NCI-H1417 treated with DMSO at 0.1 percent for 48 hours (cell line): ENCODE measurements at regions not wholly inside any gene's neighbourhood (a gene's known extent, or its start where the extent isn't known, plus 50 kb on each side); places are given as distances from the start of the nearest gene placed in this dataset.
"Not testable (repeated sequence)": the region's sequence is repeated elsewhere in the genome, so short reads cannot be mapped to it uniquely, and the experiment has no call there.

Experiments used
- DNase-seq: peaks from one replicate; lab custom pipeline; 2025; lab: John Stamatoyannopoulos, UW

DNA sequence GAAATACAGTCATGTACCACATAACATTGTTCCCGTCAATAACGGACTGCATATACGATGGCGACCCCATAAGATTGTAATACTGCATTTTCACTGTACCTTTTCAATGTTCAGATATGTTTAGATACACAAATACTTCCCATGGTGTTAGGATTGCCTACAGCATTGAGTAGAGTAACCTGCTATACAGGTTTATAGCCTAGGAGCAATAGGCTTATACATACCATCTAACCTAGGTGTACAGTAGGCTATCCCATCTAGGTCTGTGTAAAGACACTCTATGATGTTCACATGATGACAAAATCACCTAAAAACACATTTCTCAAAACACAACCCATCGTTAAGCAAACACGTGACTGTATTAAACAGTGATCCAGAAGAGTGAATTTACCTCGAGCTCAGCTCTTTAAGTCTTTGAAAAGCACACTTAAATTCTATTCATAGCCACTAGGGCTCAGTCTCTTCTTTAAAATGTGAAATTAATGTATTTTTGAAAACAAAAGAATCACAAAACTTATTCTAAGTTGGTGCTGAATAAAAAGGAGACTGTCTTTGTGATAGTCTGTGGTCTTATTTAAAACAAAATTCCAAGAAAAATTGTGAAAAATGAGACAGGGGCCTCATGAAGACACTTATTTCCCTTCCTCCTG lies 239.1 kb upstream of the ARID2 start:
- DNase-seq: no peak

DNA sequence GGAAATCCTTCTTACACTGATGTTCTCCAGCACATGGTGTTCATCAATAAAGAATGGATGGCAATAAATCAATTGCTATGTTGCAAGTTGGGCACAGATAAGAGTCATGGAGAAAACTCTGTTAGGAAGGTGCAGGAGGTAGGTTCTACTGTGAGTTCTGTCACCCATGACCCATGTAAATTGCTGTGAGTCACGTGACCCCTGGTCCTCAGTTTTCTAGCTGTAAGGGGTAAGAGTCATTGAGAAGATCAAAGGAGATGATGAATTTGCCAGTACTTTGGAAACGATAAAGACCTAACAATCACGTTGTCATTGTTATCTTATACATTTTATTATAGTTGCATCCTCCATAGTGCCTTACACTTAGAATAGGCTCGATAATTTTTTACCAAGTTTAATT lies 235.2 kb upstream of the ARID2 start:
- no peak for DNase-seq

DNA sequence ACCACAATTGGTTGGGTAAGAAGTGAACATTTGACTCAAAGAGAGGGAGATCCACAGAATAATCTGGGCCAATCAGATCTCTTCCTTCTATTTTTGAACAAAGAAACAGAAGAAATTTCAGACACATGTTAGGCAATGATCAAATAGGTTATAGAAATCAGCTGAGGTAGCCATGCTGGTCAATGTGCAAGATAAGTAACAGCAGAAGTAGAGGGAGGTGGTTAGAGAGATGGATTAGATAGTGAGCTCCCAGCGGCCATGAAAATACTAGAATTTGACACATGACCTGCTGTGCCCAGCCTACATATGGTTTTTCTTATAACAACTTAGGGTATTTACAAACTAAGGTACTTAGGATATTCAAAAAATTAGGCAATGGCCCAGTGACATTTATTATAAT lies 230.9 kb upstream of the ARID2 start:
- no peak for DNase-seq

DNA sequence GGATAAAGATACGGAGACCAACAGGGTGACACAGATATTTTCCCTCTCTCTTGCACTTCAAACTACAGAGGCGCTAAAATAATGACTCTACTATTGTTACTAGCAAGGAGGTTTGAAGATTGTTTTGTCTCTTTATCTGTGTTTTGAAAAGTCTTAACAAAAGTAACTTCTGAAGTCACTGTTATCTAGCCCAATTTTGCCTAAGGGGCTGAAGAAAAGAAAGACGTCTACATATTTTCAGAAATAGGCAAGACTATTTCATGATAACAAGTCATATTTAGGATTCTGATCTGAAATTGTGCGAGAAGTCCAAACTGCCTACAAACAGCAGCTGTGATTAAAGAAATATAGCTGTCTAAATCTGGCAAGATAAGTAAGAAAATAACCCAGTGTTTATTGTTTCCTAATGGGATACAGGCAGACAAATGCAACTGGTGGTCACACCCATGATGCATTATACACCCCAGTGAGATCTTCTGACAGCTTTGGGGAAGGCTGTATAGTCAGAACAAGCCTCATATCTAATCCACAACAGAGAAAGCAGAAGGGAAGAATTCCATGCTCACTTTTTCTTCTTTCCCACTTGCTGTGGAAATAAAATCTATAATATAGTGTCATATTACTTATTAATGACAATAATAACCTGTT lies 226.9 kb upstream of the ARID2 start:
- DNase-seq: no peak

DNA sequence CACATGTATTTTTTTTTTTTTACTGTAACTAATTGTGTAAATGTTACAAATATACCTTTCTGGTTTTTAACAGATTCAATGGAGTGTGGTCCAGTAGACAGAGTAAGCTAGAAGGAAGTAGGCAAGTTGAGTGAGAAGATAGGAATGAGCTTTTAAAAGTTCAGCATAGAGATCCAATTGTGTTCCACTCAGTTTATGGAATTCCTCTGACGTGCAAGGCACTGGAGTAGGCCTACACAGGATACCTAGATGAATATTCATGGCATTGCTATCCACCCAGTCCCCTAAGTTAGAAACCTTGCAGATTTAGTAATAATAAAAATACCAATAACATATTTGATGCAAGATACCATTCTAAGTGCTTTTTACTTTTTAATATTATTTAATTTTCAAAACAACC lies 225.6 kb upstream of the ARID2 start:
- DNase-seq: no peak

DNA sequence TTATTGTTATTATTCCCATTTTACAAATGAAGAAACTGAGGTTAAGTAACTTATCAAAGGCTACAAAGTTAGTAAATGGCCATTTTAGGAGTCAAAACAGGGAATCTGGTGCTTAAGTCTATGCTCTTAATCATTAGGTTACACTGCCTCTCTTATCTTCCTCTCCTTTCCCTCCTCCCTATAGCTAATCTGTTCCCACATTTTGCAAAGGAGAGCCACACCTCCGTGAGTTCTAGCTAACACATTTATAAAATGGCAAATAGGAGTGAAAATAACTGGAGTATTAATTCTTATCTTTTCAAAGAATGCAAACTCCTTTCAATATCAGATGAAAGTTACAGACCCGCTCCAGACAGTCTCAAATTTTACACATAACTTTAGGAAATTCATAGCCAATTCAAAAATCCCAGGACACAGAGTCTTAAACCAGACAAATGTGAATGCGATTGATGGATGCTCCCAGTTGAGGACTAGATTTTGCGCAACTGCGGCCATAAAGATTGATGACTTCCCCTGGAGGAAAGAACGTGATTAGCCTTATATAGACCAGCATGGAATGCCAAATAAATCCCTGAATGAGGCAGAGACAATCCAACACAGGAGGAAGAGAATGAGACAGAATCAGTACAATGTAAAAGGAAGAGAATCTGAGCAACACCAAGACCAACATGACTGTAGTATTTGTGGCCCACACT lies 225.0 kb upstream of the ARID2 start:
- no peak for DNase-seq

DNA sequence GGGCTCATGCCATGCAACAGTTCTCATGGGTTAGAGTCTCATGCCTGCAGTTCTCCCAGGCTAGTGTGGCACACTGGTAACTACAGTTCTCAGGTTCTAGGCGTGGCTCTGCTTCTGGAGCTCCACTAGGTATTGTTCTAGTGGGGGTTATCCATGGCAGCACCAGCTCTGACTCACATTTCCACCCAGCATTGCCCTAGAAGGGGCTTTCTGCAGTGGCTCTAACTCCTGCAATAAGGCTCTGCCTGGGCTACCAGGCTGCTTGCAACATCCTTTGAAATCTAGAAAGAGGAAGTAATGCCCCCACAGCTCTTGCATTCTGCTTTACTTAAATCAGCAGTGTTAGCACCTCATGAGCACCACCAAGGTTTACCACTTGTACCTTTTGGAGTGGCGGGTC lies 220.3 kb upstream of the ARID2 start:
- no peak for DNase-seq

DNA sequence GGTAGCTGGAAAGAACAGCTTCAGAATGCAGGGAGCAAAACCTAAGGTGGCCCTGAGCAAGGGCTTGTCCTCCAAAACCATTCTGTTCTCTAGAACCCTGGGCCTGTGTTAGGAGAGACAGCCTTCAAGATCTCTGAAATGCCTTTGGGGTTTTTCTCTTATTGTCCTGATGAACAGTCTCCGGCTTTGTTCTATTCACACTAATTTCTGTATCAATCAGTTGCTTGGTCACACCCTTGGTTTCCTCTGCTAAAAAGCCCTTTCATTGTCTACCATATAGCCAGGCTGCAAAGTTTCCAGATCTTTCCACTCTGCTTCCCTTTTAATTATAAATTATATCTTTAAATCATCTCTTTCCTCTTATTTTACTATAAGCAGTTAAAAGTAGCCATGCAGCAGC lies 219.9 kb upstream of the ARID2 start:
- no peak for DNase-seq

DNA sequence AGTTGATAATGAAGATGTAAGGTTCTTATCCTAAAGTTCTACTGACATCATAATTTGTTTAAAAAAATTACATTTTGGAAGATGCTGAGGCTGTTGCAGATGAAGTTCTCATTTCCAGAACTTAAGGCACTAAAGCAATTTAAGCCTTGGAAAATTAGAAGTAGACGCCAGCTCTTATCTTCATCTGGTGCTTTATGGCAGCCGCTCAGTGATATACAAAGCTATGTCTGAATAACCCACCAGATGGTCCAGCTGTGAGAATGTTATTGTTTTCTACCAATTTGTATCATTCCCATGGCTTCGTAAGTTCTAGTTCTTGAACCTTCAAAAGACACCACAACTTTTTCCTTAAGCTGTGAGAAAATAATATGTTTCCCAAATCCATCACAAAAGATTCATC lies 212.1 kb upstream of the ARID2 start:
- no peak for DNase-seq

DNA sequence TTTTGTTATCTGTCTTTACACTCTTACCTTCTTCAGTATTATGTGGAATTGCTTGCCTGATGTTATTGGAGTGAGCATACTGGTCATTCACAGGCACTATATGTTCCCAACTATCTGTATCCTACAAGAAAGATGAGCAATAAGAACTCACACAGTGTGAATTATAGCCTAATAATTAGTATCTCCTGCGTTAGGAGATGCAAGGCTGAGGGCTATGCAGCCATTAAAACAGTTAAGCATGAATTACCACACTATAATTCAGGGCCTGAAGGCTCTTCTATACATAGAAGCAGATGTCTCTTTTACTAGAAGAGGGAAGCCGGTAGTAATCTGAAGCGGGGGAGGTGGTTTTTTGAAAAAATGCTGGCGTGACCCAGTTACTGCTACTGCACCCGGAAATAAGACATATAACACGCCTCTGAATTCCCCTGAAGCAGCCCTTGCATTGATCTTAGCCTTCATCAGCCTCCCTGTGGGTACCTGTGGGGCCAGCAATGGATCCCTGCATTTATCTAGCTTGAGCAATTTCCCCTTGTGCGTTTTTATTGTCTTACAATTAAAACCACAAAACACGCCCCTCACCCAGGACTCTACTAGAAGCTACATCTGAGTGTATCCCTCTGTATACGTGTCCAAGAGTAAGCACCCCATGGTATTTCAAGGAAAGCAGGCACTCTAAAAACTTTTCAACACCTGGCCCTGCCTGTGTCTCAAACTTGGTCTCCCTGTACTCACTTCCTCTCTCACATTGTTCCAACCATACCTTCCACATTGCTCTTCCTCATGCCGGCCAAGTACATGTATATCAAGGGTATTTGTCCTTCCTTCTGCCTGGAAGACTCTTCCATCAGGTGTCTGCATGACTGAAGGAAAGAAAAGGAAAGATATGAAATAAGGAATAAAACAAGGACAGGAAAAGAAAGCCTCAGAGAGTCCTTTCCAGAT lies 210.9 kb upstream of the ARID2 start:
- no peak for DNase-seq

DNA sequence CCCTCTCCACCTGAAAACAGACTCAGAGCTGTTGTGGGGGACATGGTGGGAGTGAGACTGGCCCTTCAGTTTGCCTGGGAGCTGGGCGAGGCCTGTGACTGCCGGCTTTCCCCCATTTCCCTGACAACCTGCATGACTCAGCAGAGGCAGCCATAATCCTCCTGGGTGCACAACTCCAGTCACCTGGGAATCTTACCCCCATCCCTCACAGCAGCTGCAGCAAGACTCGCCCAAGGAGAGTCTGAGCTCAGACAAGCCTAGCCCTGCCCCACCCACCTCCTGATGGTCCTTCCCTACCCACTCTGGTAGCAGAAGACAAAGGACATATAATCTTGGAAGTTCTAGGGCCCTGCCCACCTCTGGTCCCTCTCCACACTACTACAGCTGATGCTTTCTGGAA lies 207.3 kb upstream of the ARID2 start:
- DNase-seq: no peak

DNA sequence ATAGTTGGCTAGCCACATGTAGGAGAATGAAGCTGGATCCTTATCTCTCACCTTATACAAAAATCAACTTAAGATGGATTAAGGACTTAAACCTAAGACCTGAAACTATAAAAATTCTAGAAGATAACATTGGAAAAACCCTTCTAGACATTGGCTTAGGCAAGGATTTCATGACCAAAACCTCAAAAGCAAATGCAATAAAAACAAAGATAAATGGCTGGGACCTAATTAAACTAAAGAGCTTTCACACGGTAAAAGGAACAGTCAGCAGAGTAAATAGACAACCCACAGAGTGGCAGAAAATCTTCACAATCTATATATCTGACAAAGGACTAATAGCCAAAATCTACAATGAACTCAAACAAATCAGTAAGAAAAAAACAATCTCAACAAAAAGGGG lies 202.7 kb upstream of the ARID2 start:
- not testable (repeated sequence) for DNase-seq

DNA sequence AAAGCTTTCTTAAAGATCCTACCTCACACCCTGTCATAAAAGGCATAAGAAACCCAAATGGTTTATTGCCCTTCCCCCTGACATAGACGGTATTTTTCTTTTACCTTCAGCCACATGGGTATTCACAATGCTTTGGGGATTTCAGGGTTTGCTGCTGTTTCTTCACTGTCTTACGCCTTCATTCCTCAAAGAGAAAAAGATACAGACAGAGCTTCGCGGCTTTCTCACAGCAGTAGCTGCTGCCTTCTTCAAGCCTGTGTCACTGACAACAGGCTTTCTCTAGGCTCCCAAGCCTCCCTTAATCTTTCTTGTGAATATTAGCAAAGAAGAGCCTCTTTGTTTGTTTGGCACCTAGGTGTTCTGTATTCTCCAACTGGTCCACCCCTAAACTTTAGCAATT lies 197.4 kb upstream of the ARID2 start:
- no peak for DNase-seq

DNA sequence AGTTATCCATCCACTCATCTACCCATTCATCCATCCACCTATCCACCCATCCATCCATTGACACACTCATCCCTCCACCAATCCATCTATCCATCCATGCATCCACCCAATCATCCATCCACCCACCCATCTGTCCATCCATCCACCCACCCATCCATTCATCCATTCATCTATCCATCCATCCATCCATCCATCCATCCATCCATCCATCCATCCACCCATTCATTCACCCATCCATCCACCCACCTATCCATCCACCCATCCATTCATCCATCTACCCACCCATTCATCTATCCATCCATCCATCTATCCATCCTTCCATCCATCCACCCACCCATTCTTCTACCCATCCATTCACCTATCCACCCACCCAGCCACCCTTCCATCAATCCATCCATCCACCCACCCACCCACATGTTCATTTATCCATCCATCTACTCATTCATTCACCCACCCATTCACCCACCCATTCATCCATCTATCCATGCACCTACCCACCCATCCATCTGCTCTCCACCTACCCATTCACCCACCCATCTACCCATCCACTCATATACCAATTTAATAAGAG lies 193.8 kb upstream of the ARID2 start:
- DNase-seq: no peak

DNA sequence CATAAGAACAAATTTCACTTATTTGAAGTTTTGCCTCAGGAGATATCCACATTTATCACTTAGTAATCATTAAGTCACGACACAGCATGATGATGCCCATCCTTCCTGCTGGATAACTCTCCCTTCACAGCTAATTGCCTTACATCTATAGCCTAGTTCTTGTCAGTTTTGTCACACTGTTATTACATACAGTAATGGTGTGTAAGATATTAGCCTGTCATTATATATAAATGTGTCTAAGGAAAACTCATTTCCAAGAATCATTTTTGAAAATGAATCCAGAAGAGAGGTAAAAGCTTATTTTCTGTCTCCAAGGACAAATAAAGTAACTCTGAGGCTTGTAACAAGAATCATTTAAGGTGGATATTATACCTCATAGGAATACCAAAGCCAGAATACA lies 193.2 kb upstream of the ARID2 start:
- no peak for DNase-seq

DNA sequence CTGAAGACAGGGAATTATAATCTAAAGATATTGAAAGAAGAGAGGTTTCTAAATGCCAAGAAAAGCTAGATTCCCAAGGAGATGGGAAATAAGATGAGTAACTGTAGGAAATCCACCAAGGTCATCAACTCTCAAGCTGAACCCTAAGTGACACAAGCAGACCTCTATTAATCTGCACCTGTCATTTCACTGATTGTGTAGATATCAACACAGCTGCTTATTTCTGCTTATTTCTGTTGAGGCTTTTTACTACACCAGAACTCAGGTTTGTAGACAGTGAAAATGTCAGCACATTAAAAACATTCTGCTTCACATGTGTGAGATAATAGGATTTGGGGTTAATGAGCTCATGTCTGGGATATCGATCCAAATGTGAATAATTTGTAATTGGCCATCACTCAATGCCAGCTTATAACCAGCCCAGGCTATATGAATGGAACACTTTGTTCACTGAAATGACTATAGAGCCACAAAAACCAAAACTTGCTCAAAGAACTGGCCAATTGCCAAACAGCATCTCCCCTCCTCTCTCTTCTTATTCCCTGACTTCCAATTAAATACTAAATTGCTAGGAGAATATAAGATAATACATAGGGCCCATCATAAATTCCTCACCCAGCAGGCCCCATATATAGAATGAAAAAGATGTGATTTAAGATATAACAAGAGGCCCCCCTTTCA lies 188.7 kb upstream of the ARID2 start:
- DNase-seq: no peak

DNA sequence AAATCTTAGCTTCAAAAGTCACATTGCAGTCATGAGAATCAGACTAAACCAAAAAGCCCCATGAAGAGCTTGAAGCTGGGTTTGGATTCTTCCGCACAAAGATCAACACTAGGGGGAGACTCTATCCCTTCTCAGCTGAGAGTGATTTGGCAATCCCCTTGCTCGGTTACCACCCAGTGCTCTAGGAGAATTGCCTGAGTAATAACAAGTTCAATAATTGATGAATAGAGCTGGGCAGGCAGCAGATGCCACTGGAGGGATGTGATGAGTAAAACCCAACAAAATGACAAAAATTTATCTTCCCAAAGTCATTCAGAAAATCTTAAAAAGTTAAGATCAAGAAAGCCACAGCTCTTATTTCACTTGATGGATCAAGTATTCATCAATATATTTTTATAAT lies 185.6 kb upstream of the ARID2 start:
- peak; percentile 46 for DNase-seq

DNA sequence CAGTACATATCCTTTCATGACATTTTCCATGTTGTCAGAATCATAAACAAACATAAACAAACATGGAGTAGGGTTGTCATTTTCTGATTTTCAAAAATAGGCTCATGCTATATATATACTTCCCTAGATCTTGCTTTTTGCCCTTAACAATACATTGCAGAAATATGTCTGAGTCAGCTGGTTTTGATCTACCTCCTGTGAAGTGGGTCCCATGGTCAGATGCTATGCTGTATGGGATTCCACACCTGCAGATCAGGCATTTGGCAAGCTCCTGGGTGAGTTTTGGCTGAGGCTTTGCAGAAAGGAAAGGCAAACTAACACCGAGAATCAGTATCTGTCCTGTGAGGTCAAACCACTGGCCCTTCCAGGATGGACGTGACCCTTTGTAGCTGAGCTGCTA lies 183.0 kb upstream of the ARID2 start:
- DNase-seq: no peak

DNA sequence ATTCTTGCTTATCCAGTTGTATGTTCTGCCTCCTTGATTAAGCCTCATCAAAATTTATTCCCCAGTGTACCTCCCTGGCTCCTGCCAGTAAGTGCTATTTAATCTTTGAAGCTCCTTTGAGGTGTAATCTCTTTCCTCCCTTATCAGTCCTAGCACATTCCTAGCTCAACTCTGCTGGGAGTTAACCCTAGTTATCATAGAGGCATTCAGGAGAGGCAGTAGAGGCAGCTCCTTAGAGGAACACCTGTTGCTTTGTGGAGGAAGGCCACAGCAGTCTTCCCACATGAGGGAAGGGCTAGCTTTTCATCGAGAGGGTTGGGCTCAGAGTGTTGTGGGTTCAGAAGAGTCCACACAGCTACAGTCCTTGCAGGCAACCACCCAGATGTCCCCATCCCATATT lies 182.4 kb upstream of the ARID2 start:
- no peak for DNase-seq

DNA sequence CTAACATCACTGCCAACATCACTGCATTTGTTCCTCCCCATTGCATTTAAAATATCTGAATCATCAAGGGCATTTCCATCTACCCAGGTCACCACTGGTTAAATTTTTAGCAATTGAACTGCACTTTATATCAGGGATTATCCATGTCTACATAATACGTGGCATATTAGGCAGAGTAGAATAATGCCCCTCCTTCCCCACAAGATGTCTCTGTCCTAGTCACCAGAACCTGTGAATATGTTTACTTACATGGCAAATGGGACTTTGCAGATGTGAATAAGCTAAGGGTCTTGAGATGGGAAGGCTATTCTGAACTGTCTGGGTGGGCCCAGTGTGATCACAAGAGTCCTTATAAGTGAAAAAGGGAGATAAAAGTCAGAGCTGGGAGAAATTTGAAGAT lies 181.7 kb upstream of the ARID2 start:
- no peak for DNase-seq

DNA sequence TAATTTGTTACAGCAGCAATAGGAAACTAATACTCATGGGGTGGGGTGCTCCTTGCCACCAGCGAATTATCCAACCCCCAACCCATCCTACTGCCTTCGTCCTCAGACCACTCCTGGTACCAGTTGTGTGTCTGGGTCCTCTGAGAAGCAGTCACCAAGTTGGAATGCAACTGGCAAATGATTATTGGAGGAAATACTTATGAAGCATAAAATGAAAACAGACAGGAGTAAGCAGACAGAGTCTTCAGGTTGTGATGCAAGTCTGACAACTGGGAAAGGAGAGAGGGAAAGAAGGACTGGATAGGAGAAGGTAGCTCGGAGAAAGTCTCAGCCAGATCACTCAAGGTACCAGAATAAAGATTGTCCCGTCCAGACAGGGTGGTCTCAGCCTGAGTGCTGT lies 181.1 kb upstream of the ARID2 start:
- DNase-seq: no peak
